Caco-2 (cell line): ENCODE measurements at regions not wholly inside any gene's neighbourhood (a gene's known extent, or its start where the extent isn't known, plus 50 kb on each side); places are given as distances from the start of the nearest gene placed in this dataset.

Experiments
- BruUV-seq: library from RNA; stranded (reverse); fragments of 400-500 nt; replicated peaks from 2 replicates; lab custom pipeline; 2021; lab: Mats Ljungman, UMichigan
- CTCF ChIA-PET: fragments of 300-600 bp; sonication (Branson Sonifier 250); formaldehyde crosslinking; loops from one replicate; lab custom pipeline; 2022; ENCODE audit warnings: antibody characterized with exemption; lab: Charles Lee
- POLR2A ChIA-PET: fragments of 300-600 bp; sonication (Branson Sonifier 250); formaldehyde crosslinking; loops from one replicate; lab custom pipeline; 2022; ENCODE audit warnings: antibody characterized with exemption; lab: Charles Lee
- DNase-seq, 2 experiments: peaks; one replicate each; pipeline versions ENCODE4 v3.0.0 to v3.0.0-alpha.2; 2020 to 2022
- H3K27me3 ChIP-seq: replicated peaks from 2 replicates; pipeline ENCODE4 v1.6.0; 2011; ENCODE audit warnings: low read length; ENCODE audit not compliant: control insufficient read depth, insufficient read depth
- H3K36me3 ChIP-seq: 2 replicates; pipeline ENCODE4 v1.5.1; 2011; ENCODE audit warnings: low read length; ENCODE audit not compliant: control insufficient read depth, insufficient read depth
- H3K4me1 ChIP-seq: fragments of 250-450 bp; sonication (Bioruptor Pico); 2 replicates; pipeline ENCODE4 v1.5.1; 2020; ENCODE audit warnings: mild to moderate bottlenecking
- H3K4me3 ChIP-seq: 2 replicates; pipeline ENCODE4 v1.5.1; 2011; ENCODE audit warnings: low read depth, mild to moderate bottlenecking, control low read depth, low read length
- H3K9me3 ChIP-seq: fragments of 250-450 bp; sonication (Bioruptor Pico); 2 replicates; pipeline ENCODE4 v1.5.1; 2020; ENCODE audit warnings: mild to moderate bottlenecking, moderate library complexity
- H3K27ac Mint-ChIP-seq: one replicate; pipeline ENCODE4 v1.8.0; 2022; ENCODE audit warnings: mixed read lengths; ENCODE audit not compliant: unreplicated experiment
- H3K27me3 Mint-ChIP-seq: one replicate; pipeline ENCODE4 v1.8.0; 2022; ENCODE audit warnings: mixed read lengths; ENCODE audit not compliant: insufficient read depth, unreplicated experiment
- H3K36me3 Mint-ChIP-seq: one replicate; pipeline ENCODE4 v1.8.0; 2022; ENCODE audit warnings: mild to moderate bottlenecking, mixed read lengths; ENCODE audit not compliant: insufficient read depth, unreplicated experiment
- H3K4me1 Mint-ChIP-seq: one replicate; pipeline ENCODE4 v1.8.0; 2022; ENCODE audit warnings: low read depth, mixed read lengths; ENCODE audit not compliant: unreplicated experiment
- H3K4me3 Mint-ChIP-seq: one replicate; pipeline ENCODE4 v1.8.0; 2022; ENCODE audit warnings: mild to moderate bottlenecking, moderate library complexity, mixed read lengths; ENCODE audit not compliant: unreplicated experiment
- H3K9me3 Mint-ChIP-seq: one replicate; pipeline ENCODE4 v1.8.0; 2022; ENCODE audit warnings: mixed read lengths; ENCODE audit not compliant: unreplicated experiment
- intact Hi-C: fragments of 100-400 bp; cut with micrococcal nuclease; formaldehyde crosslinking; loops from one replicate; pipeline ENCODE4 v1.10.0; 2022; ENCODE audit not compliant: unreplicated experiment
- TF ChIP-seq, protein P1 (sequence below), 2 experiments: fragments of 200-600 bp in 1 of 2; IDR thresholded peaks; 1 replicate in 1 of 2; 2 replicates in 1 of 2; pipeline versions ENCODE4 v1.5.1 to v1.8.0; 2011 to 2022; ENCODE audit warnings: antibody characterized with exemption in 1 of 2, control low read depth in 1 of 2, inconsistent platforms in 1 of 2, low read depth in 1 of 2, low read length in 1 of 2, mild to moderate bottlenecking in 1 of 2, moderate library complexity in 1 of 2; ENCODE audit not compliant: insufficient read depth in 1 of 2, severe bottlenecking in 1 of 2, unreplicated experiment in 1 of 2

DNA sequence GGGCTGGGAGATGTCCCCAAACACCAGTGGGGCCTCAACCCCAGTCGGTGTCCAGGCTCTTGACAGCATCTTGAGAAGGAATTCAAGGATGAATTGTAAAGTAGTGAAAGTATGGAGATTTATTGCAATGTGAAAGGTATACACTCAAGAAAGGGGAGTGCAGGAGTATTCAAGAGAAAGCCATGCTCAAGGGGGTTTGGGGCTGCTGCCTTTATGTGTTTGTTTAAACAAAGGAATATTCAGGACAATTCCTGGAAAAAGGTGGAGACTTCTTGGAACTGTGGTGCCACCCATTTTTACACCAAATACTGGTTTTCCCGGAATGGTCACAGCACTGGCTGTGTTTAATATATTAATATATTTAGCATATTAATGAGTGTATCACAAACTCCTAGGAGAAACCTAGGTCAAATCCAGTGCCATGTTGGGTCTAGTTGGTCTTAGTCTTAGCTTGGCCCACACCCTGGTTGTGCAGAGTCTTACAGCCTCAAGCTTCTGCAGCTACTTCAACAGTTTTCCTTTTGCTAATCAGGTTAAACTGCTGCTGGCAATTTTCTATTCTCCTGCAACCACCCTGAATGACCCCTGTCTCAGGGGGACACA, 138.5 kb upstream of the TMTC4 start:
- peaks cover 34% of the 10 kb centered on the region for H3K9me3 Mint-ChIP-seq
- H3K36me3 Mint-ChIP-seq = no peaks in the 10 kb centered on the region
- peaks cover 21% of the 10 kb centered on the region for H3K4me1 Mint-ChIP-seq
- H3K27ac Mint-ChIP-seq = no peak overlapping the region
- BruUV-seq = no TSS peak
- Histone ChIP-seq H3K4me1 (peaks cover 18% of the 10 kb centered on the region), H3K36me3 (no peaks in the 10 kb centered on the region), H3K4me3 (no peak overlapping the region), H3K9me3 (peaks cover 9% of the 10 kb centered on the region), H3K27me3 (no peaks in the 10 kb centered on the region)
- H3K4me3 Mint-ChIP-seq = no peak overlapping the region
- TF ChIP-seq, protein P1, sequence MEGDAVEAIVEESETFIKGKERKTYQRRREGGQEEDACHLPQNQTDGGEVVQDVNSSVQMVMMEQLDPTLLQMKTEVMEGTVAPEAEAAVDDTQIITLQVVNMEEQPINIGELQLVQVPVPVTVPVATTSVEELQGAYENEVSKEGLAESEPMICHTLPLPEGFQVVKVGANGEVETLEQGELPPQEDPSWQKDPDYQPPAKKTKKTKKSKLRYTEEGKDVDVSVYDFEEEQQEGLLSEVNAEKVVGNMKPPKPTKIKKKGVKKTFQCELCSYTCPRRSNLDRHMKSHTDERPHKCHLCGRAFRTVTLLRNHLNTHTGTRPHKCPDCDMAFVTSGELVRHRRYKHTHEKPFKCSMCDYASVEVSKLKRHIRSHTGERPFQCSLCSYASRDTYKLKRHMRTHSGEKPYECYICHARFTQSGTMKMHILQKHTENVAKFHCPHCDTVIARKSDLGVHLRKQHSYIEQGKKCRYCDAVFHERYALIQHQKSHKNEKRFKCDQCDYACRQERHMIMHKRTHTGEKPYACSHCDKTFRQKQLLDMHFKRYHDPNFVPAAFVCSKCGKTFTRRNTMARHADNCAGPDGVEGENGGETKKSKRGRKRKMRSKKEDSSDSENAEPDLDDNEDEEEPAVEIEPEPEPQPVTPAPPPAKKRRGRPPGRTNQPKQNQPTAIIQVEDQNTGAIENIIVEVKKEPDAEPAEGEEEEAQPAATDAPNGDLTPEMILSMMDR (IDR thresholded peaks at IDR 0.05; ENCODE audit: insufficient read depth in 1 of 2, low read depth in 1 of 2, low read length in 1 of 2, severe bottlenecking in 1 of 2, unreplicated experiment in 1 of 2) = no peak
- CTCF ChIA-PET = no interaction called here
- POLR2A ChIA-PET = no interaction called here
- intact Hi-C loops = no loop called here
- H3K27me3 Mint-ChIP-seq = no peaks in the 10 kb centered on the region
- no peak for DNase-seq

DNA sequence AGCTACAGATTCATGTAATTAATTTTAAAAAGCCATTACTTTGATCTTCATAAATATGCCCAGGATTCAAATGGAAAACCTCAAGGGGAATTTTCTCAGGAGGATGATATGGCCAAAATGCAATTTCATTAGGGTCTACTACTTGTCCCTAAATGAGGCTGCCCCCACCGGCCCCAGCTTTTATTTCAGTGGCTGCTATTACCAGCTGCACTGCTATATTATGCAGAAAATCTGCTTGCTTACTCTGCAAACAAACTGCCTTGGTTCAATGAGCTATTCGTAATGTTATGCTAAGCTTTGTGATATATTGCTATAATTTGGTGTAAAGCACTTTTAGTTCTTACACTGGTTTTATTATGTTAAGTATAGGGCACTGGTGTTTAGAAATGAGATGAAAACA, 137.3 kb upstream of the TMTC4 start:
- H3K27me3 ChIP-seq = no peaks in the 10 kb centered on the region
- no peak overlapping the region for H3K4me3 Mint-ChIP-seq
- DNase-seq = no peak

DNA sequence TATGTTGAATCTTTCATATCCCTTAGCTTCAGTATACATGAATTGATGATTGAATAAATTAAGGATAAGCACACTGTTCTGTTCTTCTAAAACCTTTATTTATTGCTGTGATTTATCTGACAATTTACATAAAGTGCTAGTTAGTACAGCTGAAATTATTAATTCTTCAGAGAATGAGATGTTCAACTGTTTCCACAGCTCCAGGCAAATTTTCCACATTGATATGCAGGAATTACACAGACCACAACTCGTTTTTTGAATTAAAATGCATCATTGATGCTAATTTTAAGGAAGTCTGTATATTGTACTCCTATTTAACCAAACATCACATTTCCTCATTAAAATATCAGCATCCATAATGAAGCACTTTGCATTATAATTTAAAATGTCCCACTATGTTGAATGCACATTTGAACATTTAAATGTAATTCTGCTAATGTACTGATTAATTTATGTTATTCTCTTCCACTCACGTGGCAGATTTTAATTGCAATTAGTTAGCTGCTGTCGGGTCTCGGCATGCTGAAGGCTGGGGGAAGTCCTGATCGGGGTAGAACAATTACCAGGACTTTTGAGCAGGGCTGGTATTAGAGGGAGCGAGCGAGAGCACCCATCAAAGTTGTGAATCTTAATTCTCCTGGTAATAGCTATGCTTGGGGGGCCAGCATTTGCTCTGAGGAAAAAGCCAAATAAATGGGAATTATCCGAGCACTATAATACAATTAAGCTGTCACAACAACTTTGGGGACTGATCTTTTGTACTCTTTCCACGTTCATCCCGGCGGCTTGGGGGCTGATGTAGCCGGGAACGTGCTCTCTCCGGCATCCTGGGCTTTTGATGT, 136.7 kb upstream of the TMTC4 start:
- DNase-seq = no peak
- Mint-ChIP-seq H3K36me3 (no peaks in the 10 kb centered on the region), H3K4me3 (no peak overlapping the region), H3K27me3 (no peaks in the 10 kb centered on the region), H3K9me3 (peaks cover 20% of the 10 kb centered on the region), H3K27ac (no peak overlapping the region), H3K4me1 (peaks cover 13% of the 10 kb centered on the region)
- H3K9me3 ChIP-seq = no peaks in the 10 kb centered on the region; the same call in 1 of the 2 replicates
- no peaks in the 10 kb centered on the region for H3K27me3 ChIP-seq
- BruUV-seq = no TSS peak
- TF ChIP-seq, protein P1 (IDR thresholded peaks at IDR 0.05; ENCODE audit: insufficient read depth in 1 of 2, low read depth in 1 of 2, low read length in 1 of 2, severe bottlenecking in 1 of 2, unreplicated experiment in 1 of 2) = no peak
- ChIA-PET CTCF (no interaction called here), POLR2A (no interaction called here)
- H3K4me1 ChIP-seq = peaks cover 14% of the 10 kb centered on the region
- no peaks in the 10 kb centered on the region for H3K36me3 ChIP-seq
- no peak overlapping the region for H3K4me3 ChIP-seq
- intact Hi-C loops = no loop called here

More for the DNA sequence above, 137.3 kb upstream of the TMTC4 start:
- no peak overlapping the region for H3K27ac Mint-ChIP-seq
- H3K27me3 Mint-ChIP-seq = no peaks in the 10 kb centered on the region
- no TSS peak for BruUV-seq
- intact Hi-C loops = no loop called here
- ChIA-PET CTCF (no interaction called here), POLR2A (no interaction called here)
- H3K9me3 Mint-ChIP-seq = peaks cover 22% of the 10 kb centered on the region
- Histone ChIP-seq H3K9me3 (peaks cover 4% of the 10 kb centered on the region; the same call in 1 of the 2 replicates), H3K4me1 (peaks cover 14% of the 10 kb centered on the region), H3K4me3 (no peak overlapping the region), H3K36me3 (no peaks in the 10 kb centered on the region)
- TF ChIP-seq, protein P1 (IDR thresholded peaks at IDR 0.05; ENCODE audit: insufficient read depth in 1 of 2, low read depth in 1 of 2, low read length in 1 of 2, severe bottlenecking in 1 of 2, unreplicated experiment in 1 of 2) = no peak
- no peaks in the 10 kb centered on the region for H3K36me3 Mint-ChIP-seq
- H3K4me1 Mint-ChIP-seq = peaks cover 13% of the 10 kb centered on the region
